ENCODE measurements at regions not wholly inside any gene's neighbourhood (a gene's known extent, or its start where the extent isn't known, plus 50 kb on each side); places are given as distances from the start of the nearest gene placed in this dataset.

DNA sequence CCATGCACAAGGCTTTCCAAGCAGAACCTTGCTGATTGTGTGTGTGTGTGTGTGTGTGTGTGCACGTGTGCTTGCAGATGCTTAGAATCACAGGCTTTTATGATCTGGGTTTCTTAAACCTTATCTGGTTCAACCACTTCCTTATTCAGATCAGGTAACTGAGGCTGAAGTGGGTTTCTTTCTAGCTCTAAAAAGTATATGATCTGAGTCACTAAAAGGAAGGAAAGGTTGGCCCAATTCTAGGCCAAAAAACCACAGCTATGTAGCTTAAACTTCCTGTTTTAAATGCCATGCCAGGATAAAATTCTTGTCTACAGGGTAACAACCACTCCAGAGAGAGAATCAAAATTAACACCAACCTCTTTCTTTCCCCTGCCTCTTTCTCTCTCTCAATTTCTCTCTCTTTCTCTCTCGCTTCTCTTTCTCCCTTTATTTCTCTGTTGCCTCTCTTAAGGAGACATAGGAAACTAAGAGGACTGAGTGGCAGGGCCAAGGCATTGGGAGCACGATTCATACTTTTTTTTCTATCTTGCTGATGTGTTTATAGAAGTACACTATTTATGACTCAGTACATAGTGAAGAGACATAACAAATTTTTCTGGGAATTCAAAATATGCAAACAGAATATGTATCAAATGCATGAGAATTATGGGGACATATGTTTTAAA is 140.3 kb downstream of the TRIB2 start:
- Histone ChIP-seq H3K36me3 (replicated peaks in 1 of 2; ENCODE audit: control insufficient read depth in 1 of 2, insufficient read depth in 2 of 2, low read length in 2 of 2) (no peaks in the 10 kb centered on the region), H3K4me2 (ENCODE audit: low read depth, low read length) (no peak overlapping the region), H3K9ac (ENCODE audit: insufficient read depth, low read depth, low read length) (no peak overlapping the region), H3K4me1 (ENCODE audit: insufficient read depth, low read length) (no peaks in the 10 kb centered on the region), H3K9me3 (ENCODE audit: low read length) (peaks cover 93% of the 10 kb centered on the region), H3K79me2 (ENCODE audit: insufficient read depth, low read length) (no peaks in the 10 kb centered on the region), H3K27me3 (ENCODE audit: control insufficient read depth in 1 of 2, insufficient read depth in 2 of 2, low read length in 2 of 2) (no peaks in the 10 kb centered on the region; a peak in 1 of 5 replicates), H3K4me3 (replicated peaks in 1 of 3; ENCODE audit: insufficient read depth in 1 of 3, low read depth in 2 of 3, low read length in 3 of 3) (no peak overlapping the region), H2AFZ (ENCODE audit: low read length) (no peak overlapping the region), H3K27ac (ENCODE audit: extremely low read length, insufficient read depth, low read length) (no peak overlapping the region), H4K20me1 (ENCODE audit: insufficient read depth, low read length) (no peaks in the 10 kb centered on the region)
- BruUV-seq (replicated peaks), result no TSS peak
- ATAC-seq (no peak), DNase-seq (ENCODE audit: low spot score) (no peak), FAIRE-seq (no peak)
- CTCF ChIA-PET (ENCODE audit: low intra/inter-chr PET ratio, low total read pairs), result no interaction called here
- in situ Hi-C loops (cut with HindIII; ENCODE audit: extremely low pct_ligation_motif_present, low pct_unique_long_range_greater_than_20kb), result no loop called here
- 7% methylated on average over 3 of the region's 3 CpGs for WGBS (ENCODE audit: low lambda C conversion rate)
- TF ChIP-seq, protein P1, sequence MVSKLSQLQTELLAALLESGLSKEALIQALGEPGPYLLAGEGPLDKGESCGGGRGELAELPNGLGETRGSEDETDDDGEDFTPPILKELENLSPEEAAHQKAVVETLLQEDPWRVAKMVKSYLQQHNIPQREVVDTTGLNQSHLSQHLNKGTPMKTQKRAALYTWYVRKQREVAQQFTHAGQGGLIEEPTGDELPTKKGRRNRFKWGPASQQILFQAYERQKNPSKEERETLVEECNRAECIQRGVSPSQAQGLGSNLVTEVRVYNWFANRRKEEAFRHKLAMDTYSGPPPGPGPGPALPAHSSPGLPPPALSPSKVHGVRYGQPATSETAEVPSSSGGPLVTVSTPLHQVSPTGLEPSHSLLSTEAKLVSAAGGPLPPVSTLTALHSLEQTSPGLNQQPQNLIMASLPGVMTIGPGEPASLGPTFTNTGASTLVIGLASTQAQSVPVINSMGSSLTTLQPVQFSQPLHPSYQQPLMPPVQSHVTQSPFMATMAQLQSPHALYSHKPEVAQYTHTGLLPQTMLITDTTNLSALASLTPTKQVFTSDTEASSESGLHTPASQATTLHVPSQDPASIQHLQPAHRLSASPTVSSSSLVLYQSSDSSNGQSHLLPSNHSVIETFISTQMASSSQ (IDR thresholded peaks at IDR 0.05; ENCODE audit: low read depth), result no peak
- TF ChIP-seq, protein P1 (CRISPR knock-in tag; IDR thresholded peaks at IDR 0.05; ENCODE audit: borderline replicate concordance), result no peak
- TF ChIP-seq KLF9 (CRISPR knock-in tag; IDR thresholded peaks at IDR 0.05; ENCODE audit: low read depth), result no peak
- POLR2A ChIA-PET, result no interaction called here
- intact Hi-C loops (cut with micrococcal nuclease; ENCODE audit: unreplicated experiment), result no loop called here

DNA sequence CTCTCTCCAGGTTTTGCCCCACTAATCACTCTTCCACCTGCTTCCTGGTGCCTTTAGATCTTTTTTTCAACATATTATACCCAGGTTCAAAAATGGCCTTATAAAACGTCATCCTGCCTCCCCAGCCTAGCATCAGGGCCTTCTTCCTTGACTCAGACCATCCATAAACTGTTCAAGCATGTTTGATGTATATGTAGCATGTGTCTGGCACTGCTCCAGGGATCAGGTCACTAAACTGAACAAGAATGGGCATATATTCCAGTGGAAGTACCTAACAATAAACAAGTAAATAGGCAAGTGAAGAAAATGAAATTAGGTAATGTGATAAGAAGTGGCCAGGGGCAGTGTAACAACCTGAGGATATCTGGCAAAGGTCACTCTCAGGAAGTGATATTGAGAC is 141.2 kb downstream of the TRIB2 start:
- ATAC-seq (no peak), DNase-seq (ENCODE audit: low spot score) (no peak), FAIRE-seq (no peak)
- CTCF ChIA-PET (ENCODE audit: low intra/inter-chr PET ratio, low total read pairs), result no interaction called here
- intact Hi-C loops (cut with micrococcal nuclease; ENCODE audit: unreplicated experiment), result no loop called here
- Histone ChIP-seq H3K4me2 (ENCODE audit: low read depth, low read length) (no peak overlapping the region), H3K4me1 (ENCODE audit: insufficient read depth, low read length) (no peaks in the 10 kb centered on the region), H3K27me3 (ENCODE audit: control insufficient read depth in 1 of 2, insufficient read depth in 2 of 2, low read length in 2 of 2) (no peaks in the 10 kb centered on the region; a peak in 1 of 5 replicates), H3K9me3 (ENCODE audit: low read length) (peaks cover 93% of the 10 kb centered on the region), H3K27ac (ENCODE audit: extremely low read length, insufficient read depth, low read length) (no peak overlapping the region), H3K79me2 (ENCODE audit: insufficient read depth, low read length) (no peaks in the 10 kb centered on the region), H4K20me1 (ENCODE audit: insufficient read depth, low read length) (no peaks in the 10 kb centered on the region), H3K36me3 (replicated peaks in 1 of 2; ENCODE audit: control insufficient read depth in 1 of 2, insufficient read depth in 2 of 2, low read length in 2 of 2) (no peaks in the 10 kb centered on the region), H3K9ac (ENCODE audit: insufficient read depth, low read depth, low read length) (no peak overlapping the region), H2AFZ (ENCODE audit: low read length) (no peak overlapping the region), H3K4me3 (replicated peaks in 1 of 3; ENCODE audit: insufficient read depth in 1 of 3, low read depth in 2 of 3, low read length in 3 of 3) (no peak overlapping the region)
- in situ Hi-C loops (cut with HindIII; ENCODE audit: extremely low pct_ligation_motif_present, low pct_unique_long_range_greater_than_20kb), result no loop called here
- POLR2A ChIA-PET, result no interaction called here
- BruUV-seq (replicated peaks), result no TSS peak
- WGBS (ENCODE audit: low lambda C conversion rate), result 0% methylated on average over 1 of the region's 1 CpG
- TF ChIP-seq KMT2A (CRISPR knock-in tag; IDR thresholded peaks at IDR 0.05) (no peak), ZNF678 (CRISPR knock-in tag; IDR thresholded peaks at IDR 0.05) (no peak), SP1 (IDR thresholded peaks at IDR 0.05) (no peak), SP1 (CRISPR knock-in tag; IDR thresholded peaks at IDR 0.05) (no peak)

All from HepG2 (cell line).